Fibroblast of lung (primary cell): ENCODE measurements at regions not wholly inside any gene's neighbourhood (a gene's known extent, or its start where the extent isn't known, plus 50 kb on each side); places are given as distances from the start of the nearest gene placed in this dataset.

Experiments
- EZH2 ChIP-seq: IDR thresholded peaks from 2 replicates; pipeline ENCODE4 v1.5.1; 2012; ENCODE audit warnings: low read length, control low read depth, mild to moderate bottlenecking; ENCODE audit errors: missing control alignments
- TF ChIP-seq, protein P1 (sequence below), 2 donors: IDR thresholded peaks in 1 of 2; conservative IDR thresholded peaks in 1 of 2; 1 replicate in 1 of 2; 2 replicates in 1 of 2; pipeline ENCODE4 v1.5.1; 2011 to 2012; ENCODE audit warnings: low read length in 2 of 2, control low read depth in 1 of 2, inconsistent platforms in 1 of 2, low read depth in 1 of 2, mild to moderate bottlenecking in 1 of 2

DNA sequence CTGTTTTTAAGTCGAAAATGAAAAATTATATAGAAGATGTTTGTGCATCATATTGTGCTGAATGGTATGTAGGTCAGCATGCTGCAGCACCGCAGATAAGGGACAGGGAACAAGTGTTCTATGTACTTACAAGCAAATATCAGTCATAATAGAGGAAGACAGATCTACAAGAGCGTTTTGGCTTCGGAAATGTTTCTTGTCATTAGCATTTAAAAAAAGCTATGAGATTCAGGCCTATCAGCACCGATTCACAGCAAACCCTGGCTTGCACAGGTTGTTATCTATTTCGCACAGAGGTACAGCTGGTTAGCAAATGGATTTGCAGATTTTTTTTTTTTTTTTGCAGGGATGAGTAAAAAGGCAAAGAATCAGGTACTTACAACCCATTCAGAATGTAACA lies 204.2 kb upstream of the TBC1D5 start:
- TF ChIP-seq EZH2 = no peak
- TF ChIP-seq, protein P1, sequence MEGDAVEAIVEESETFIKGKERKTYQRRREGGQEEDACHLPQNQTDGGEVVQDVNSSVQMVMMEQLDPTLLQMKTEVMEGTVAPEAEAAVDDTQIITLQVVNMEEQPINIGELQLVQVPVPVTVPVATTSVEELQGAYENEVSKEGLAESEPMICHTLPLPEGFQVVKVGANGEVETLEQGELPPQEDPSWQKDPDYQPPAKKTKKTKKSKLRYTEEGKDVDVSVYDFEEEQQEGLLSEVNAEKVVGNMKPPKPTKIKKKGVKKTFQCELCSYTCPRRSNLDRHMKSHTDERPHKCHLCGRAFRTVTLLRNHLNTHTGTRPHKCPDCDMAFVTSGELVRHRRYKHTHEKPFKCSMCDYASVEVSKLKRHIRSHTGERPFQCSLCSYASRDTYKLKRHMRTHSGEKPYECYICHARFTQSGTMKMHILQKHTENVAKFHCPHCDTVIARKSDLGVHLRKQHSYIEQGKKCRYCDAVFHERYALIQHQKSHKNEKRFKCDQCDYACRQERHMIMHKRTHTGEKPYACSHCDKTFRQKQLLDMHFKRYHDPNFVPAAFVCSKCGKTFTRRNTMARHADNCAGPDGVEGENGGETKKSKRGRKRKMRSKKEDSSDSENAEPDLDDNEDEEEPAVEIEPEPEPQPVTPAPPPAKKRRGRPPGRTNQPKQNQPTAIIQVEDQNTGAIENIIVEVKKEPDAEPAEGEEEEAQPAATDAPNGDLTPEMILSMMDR (conservative IDR thresholded peaks at IDR 0.05 in 1 of 2, IDR thresholded peaks at IDR 0.05 in 1 of 2; ENCODE audit: low read depth in 1 of 2, low read length in 2 of 2) = no peak
